NCI-H524 treated with DMSO at 0.1 percent for 48 hours (cell line): ENCODE measurements at regions not wholly inside any gene's neighbourhood (a gene's known extent, or its start where the extent isn't known, plus 50 kb on each side); places are given as distances from the start of the nearest gene placed in this dataset.

Experiments
- DNase-seq: peaks from one replicate; lab custom pipeline; 2025; lab: John Stamatoyannopoulos, UW

- DNase-seq, result no peak
These were observed 96.1 kb downstream of the C17orf67 start for GRCh38 chr17:56737421-56738161.

GRCh38 chr17:56739376-56739775 lies 94.3 kb downstream of the C17orf67 start:
- DNase-seq, result no peak

GRCh38 chr17:56739776-56740175 lies 93.9 kb downstream of the C17orf67 start:
- no peak for DNase-seq

- DNase-seq, result no peak
These were observed 93.2 kb downstream of the C17orf67 start for GRCh38 chr17:56740481-56740880.
